AG04449 (cell line): ENCODE measurements at regions not wholly inside any gene's neighbourhood (a gene's known extent, or its start where the extent isn't known, plus 50 kb on each side); places are given as distances from the start of the nearest gene placed in this dataset.

Source experiments
- CTCF ChIA-PET: fragments of 350-600 bp; formaldehyde crosslinking; extraction: SDS; loops from one replicate; lab custom pipeline; 2021; ENCODE audit warnings: antibody characterized with exemption; lab: Yijun Ruan, JAX
- POLR2A ChIA-PET: fragments of 400-600, 350-600 bp; formaldehyde crosslinking; extraction: SDS; loops from one replicate; lab custom pipeline; 2020; ENCODE audit warnings: antibody characterized with exemption, inconsistent platforms; lab: Yijun Ruan, JAX
- DNase-seq: peaks from one replicate; pipeline ENCODE4 v3.0.0-alpha.2; 2010; ENCODE audit warnings: low read depth, low spot score
- H3K4me3 ChIP-seq: 2 replicates; pipeline ENCODE4 v1.5.1; 2011; ENCODE audit warnings: low read depth, mild to moderate bottlenecking, control low read depth, low read length
- CTCF ChIP-seq: IDR thresholded peaks from one replicate; pipeline ENCODE4 v1.5.1; 2011; ENCODE audit warnings: mild to moderate bottlenecking, moderate library complexity, low read length, control low read depth, inconsistent platforms; ENCODE audit not compliant: insufficient read depth; ENCODE audit errors: missing control alignments

- H3K4me3 ChIP-seq, result no peak overlapping the region
- TF ChIP-seq CTCF, result no peak
- ChIA-PET CTCF (no interaction called here), POLR2A (no interaction called here)
- DNase-seq, result no peak
These were observed 80.4 kb upstream of the SPATA13 start for GRCh38 chr13:24080134-24080533.

GRCh38 chr13:24081387-24081786 is 79.1 kb upstream of the SPATA13 start:
- TF ChIP-seq CTCF, result no peak
- H3K4me3 ChIP-seq, result no peak overlapping the region
- DNase-seq, result no peak
- POLR2A ChIA-PET, result no interaction called here
- CTCF ChIA-PET, result interaction anchor here (0.9 kb wide), 1 partner anchor 80 kb away, joined by 3 read pairs; no protein-coding TSS in a partner anchor

- no peak overlapping the region for H3K4me3 ChIP-seq
- TF ChIP-seq CTCF, result no peak
- ChIA-PET CTCF (no interaction called here), POLR2A (no interaction called here)
- DNase-seq, result no peak
These were observed 77.4 kb upstream of the SPATA13 start for GRCh38 chr13:24083141-24083540.

- ChIA-PET CTCF (no interaction called here), POLR2A (no interaction called here)
- TF ChIP-seq CTCF, result no peak
- no peak for DNase-seq
- no peak overlapping the region for H3K4me3 ChIP-seq
These were observed 76.6 kb upstream of the SPATA13 start for GRCh38 chr13:24083722-24084421.

- H3K4me3 ChIP-seq, result no peak overlapping the region
- DNase-seq, result no peak
- POLR2A ChIA-PET, result no interaction called here
- CTCF ChIA-PET, result no interaction called here
- TF ChIP-seq CTCF, result no peak
These were observed 74.9 kb upstream of the SPATA13 start for GRCh38 chr13:24085662-24086061.

GRCh38 chr13:24086642-24087041 is 73.9 kb upstream of the SPATA13 start:
- DNase-seq, result no peak
- no peak for TF ChIP-seq CTCF
- POLR2A ChIA-PET, result no interaction called here
- H3K4me3 ChIP-seq, result no peak overlapping the region
- CTCF ChIA-PET, result no interaction called here
